Prostate gland (tissue), 2 donors: ENCODE measurements at regions not wholly inside any gene's neighbourhood (a gene's known extent, or its start where the extent isn't known, plus 50 kb on each side); places are given as distances from the start of the nearest gene placed in this dataset.

Experiments used
- DNase-seq: peaks from one replicate; pipeline ENCODE4 v3.0.0-alpha.2; 2019; ENCODE audit warnings: low spot score
- H3K27ac ChIP-seq, 2 donors: fragments of 200-600 bp; sonication (generic); 2 replicates each; pipeline ENCODE4 v1.5.1; 2017 to 2019
- H3K27me3 ChIP-seq: fragments of 200-600 bp; sonication (generic); replicated peaks from 2 replicates; pipeline ENCODE4 v1.5.1; 2019; ENCODE audit not compliant: insufficient read depth
- H3K36me3 ChIP-seq, 2 donors: fragments of 200-600 bp; sonication (generic); 1 replicate in 1 of 2; 2 replicates in 1 of 2; pipeline versions ENCODE4 v1.5.1 to v1.8.1; 2017 to 2019
- H3K4me1 ChIP-seq: fragments of 200-600 bp; sonication (generic); replicated peaks from 2 replicates; pipeline ENCODE4 v1.5.1; 2019
- H3K4me3 ChIP-seq, 2 donors: fragments of 200-600 bp; sonication (generic); 2 replicates each; pipeline ENCODE4 v1.5.1; 2017 to 2019
- H3K9me3 ChIP-seq: fragments of 200-600 bp; sonication (generic); 2 replicates; pipeline ENCODE4 v1.5.1; 2017
- CTCF ChIP-seq, 4 experiments: fragments of 200-600 bp in 2 of 4; fragments of 450-650 bp in 2 of 4; sonication (generic) in 2 of 4; IDR thresholded peaks; 1 replicate in 3 of 4; 2 replicates in 1 of 4; pipeline ENCODE4 v1.5.1; 2016 to 2019; ENCODE audit warnings: antibody characterized with exemption in 4 of 4, mild to moderate bottlenecking in 2 of 4, moderate library complexity in 2 of 4
- POLR2A ChIP-seq: fragments of 450-650 bp; IDR thresholded peaks from one replicate; pipeline ENCODE4 v1.6.1; 2016; ENCODE audit warnings: antibody characterized with exemption, mild to moderate bottlenecking
- POLR2AphosphoS5 ChIP-seq: sonication (generic); formaldehyde crosslinking; IDR thresholded peaks from one replicate; pipeline ENCODE4 v1.6.1; 2017; ENCODE audit warnings: antibody characterized with exemption
- WGBS: methylation state at CpG from one replicate; pipeline ENCODE4 v1.1.5; 2018; 5-methylcytosine and 5-hydroxymethylcytosine counted together
- intact Hi-C: fragments of 100-400 bp; cut with DNase I; formaldehyde crosslinking; loops from one replicate; pipeline ENCODE4 v1.14.2; 2022

- Histone ChIP-seq H3K9me3 (no peaks in the 10 kb centered on the region), H3K4me3 (no peak overlapping the region), H3K4me1 (no peaks in the 10 kb centered on the region), H3K27ac (no peak overlapping the region), H3K27me3 (no peaks in the 10 kb centered on the region), H3K36me3 (no peaks in the 10 kb centered on the region)
- DNase-seq = no peak
- intact Hi-C loops = loop anchor here (10.0 kb wide), 1 partner anchor 757 kb away; no protein-coding TSS in a partner anchor
- whole genome bisulfite sequencing = 56% methylated on average over 2 of the region's 2 CpGs
- no peak for TF ChIP-seq POLR2A
- TF ChIP-seq POLR2AphosphoS5 = no peak
- no peak for TF ChIP-seq CTCF (IDR thresholded peaks at IDR 0.05)
These were observed 314.3 kb upstream of the TBX3 start for GRCh38 chr12:114998118-114998749.

GRCh38 chr12:114996382-114996781 is 312.4 kb upstream of the TBX3 start:
- DNase-seq = no peak
- H3K9me3 ChIP-seq = no peaks in the 10 kb centered on the region
- no peaks in the 10 kb centered on the region for H3K36me3 ChIP-seq
- intact Hi-C loops = loop anchor here (10.0 kb wide), 1 partner anchor 758 kb away; no protein-coding TSS in a partner anchor
- no peak overlapping the region for H3K4me3 ChIP-seq
- H3K4me1 ChIP-seq = no peaks in the 10 kb centered on the region
- TF ChIP-seq CTCF (IDR thresholded peaks at IDR 0.05) (no peak), POLR2A (no peak), POLR2AphosphoS5 (no peak)
- WGBS = 94% methylated on average over 5 of the region's 5 CpGs
- H3K27me3 ChIP-seq = no peaks in the 10 kb centered on the region
- H3K27ac ChIP-seq = no peak overlapping the region

- Histone ChIP-seq H3K4me1 (no peaks in the 10 kb centered on the region), H3K27ac (no peak overlapping the region), H3K9me3 (no peaks in the 10 kb centered on the region), H3K27me3 (no peaks in the 10 kb centered on the region), H3K4me3 (no peak overlapping the region), H3K36me3 (no peaks in the 10 kb centered on the region)
- intact Hi-C loops = loop anchor here (10.0 kb wide), 1 partner anchor 759 kb away; no protein-coding TSS in a partner anchor
- TF ChIP-seq POLR2A (no peak), POLR2AphosphoS5 (no peak), CTCF (IDR thresholded peaks at IDR 0.05) (no peak)
- 69% methylated on average over 2 of the region's 2 CpGs for WGBS
- no peak for DNase-seq
These were observed 311.9 kb upstream of the TBX3 start for GRCh38 chr12:114995891-114996290.

GRCh38 chr12:114993165-114993564 is 309.2 kb upstream of the TBX3 start:
- Histone ChIP-seq H3K4me3 (no peak overlapping the region), H3K36me3 (no peaks in the 10 kb centered on the region), H3K4me1 (no peaks in the 10 kb centered on the region), H3K27me3 (no peaks in the 10 kb centered on the region), H3K27ac (no peak overlapping the region), H3K9me3 (no peaks in the 10 kb centered on the region)
- peak; percentile 32 for TF ChIP-seq POLR2AphosphoS5
- TF ChIP-seq POLR2A = no peak
- no peak for TF ChIP-seq CTCF (IDR thresholded peaks at IDR 0.05)
- DNase-seq = no peak
- intact Hi-C loops = loop anchor here (10.0 kb wide), 1 partner anchor 762 kb away; no protein-coding TSS in a partner anchor
- WGBS = 28% methylated on average over 3 of the region's 3 CpGs

GRCh38 chr12:114992443-114992842 is 308.5 kb upstream of the TBX3 start:
- no peak for DNase-seq
- Histone ChIP-seq H3K4me1 (no peaks in the 10 kb centered on the region), H3K36me3 (no peaks in the 10 kb centered on the region), H3K27ac (no peak overlapping the region), H3K27me3 (no peaks in the 10 kb centered on the region), H3K4me3 (no peak overlapping the region), H3K9me3 (no peaks in the 10 kb centered on the region)
- TF ChIP-seq POLR2A = no peak
- TF ChIP-seq CTCF (IDR thresholded peaks at IDR 0.05) = no peak
- no peak for TF ChIP-seq POLR2AphosphoS5
- 23% methylated on average over 1 of the region's 1 CpG for WGBS
- intact Hi-C loops = loop anchor here (10.0 kb wide), 1 partner anchor 762 kb away; no protein-coding TSS in a partner anchor
